NB4 (cell line): ENCODE measurements at regions not wholly inside any gene's neighbourhood (a gene's known extent, or its start where the extent isn't known, plus 50 kb on each side); places are given as distances from the start of the nearest gene placed in this dataset.

ENCODE experiments used
- DNase-seq: peaks from one replicate; pipeline ENCODE4 v3.0.0; 2010; ENCODE audit warnings: low read depth
- H3K4me3 ChIP-seq: one replicate; pipeline ENCODE4 v1.5.1; 2011; ENCODE audit warnings: mild to moderate bottlenecking, low read depth, low read length, moderate library complexity
- CTCF ChIP-seq: IDR thresholded peaks from one replicate; pipeline ENCODE4 v1.5.1; 2012; ENCODE audit warnings: low read depth, low read length
- MAX ChIP-seq: IDR thresholded peaks from 2 replicates; pipeline ENCODE4 v1.6.1; 2011; ENCODE audit warnings: low read depth, low read length
- MYC ChIP-seq: IDR thresholded peaks from 2 replicates; pipeline ENCODE4 v1.6.1; 2011; ENCODE audit warnings: low read depth, low read length
- POLR2A ChIP-seq: IDR thresholded peaks from 2 replicates; pipeline ENCODE4 v1.6.1; 2011; ENCODE audit warnings: mild to moderate bottlenecking; ENCODE audit not compliant: insufficient read length; ENCODE audit errors: extremely low read depth

GRCh38 chr2:147538088-147538487 is 306.7 kb upstream of the ACVR2A start:
- TF ChIP-seq CTCF (no peak), MYC (no peak), POLR2A (no peak), MAX (no peak)
- peak; percentile 12 for DNase-seq
- no peak overlapping the region for H3K4me3 ChIP-seq

GRCh38 chr2:147531269-147531668 is 313.6 kb upstream of the ACVR2A start:
- TF ChIP-seq MYC, result no peak
- no peak for DNase-seq
- H3K4me3 ChIP-seq, result no peak overlapping the region

- TF ChIP-seq MYC, result no peak
- no peak for TF ChIP-seq MAX
- no peak for TF ChIP-seq POLR2A
- TF ChIP-seq CTCF, result no peak
- H3K4me3 ChIP-seq, result no peak overlapping the region
- DNase-seq, result no peak
These were observed 314.8 kb upstream of the ACVR2A start for GRCh38 chr2:147530033-147530432.

- TF ChIP-seq MAX (no peak), POLR2A (no peak), CTCF (no peak), MYC (no peak)
- no peak for DNase-seq
- H3K4me3 ChIP-seq, result no peak overlapping the region
These were observed 318.9 kb upstream of the ACVR2A start for GRCh38 chr2:147525819-147526489.

- H3K4me3 ChIP-seq, result no peak overlapping the region
- TF ChIP-seq MAX, result no peak
- TF ChIP-seq POLR2A, result no peak
- TF ChIP-seq MYC, result no peak
- TF ChIP-seq CTCF, result no peak
- DNase-seq, result no peak
These were observed 319.9 kb upstream of the ACVR2A start for GRCh38 chr2:147524912-147525311.

GRCh38 chr2:147523415-147523814 is 321.4 kb upstream of the ACVR2A start:
- TF ChIP-seq MAX (no peak), CTCF (no peak), POLR2A (no peak), MYC (no peak)
- no peak for DNase-seq
- H3K4me3 ChIP-seq, result no peak overlapping the region
